GM12875 (cell line): ENCODE measurements at regions not wholly inside any gene's neighbourhood (a gene's known extent, or its start where the extent isn't known, plus 50 kb on each side); places are given as distances from the start of the nearest gene placed in this dataset.

ENCODE experiments used
- H3K4me3 ChIP-seq: one replicate; pipeline ENCODE4 v1.5.1; 2011; ENCODE audit warnings: low read depth, low read length, control low read depth
- TF ChIP-seq, protein P1 (sequence below): IDR thresholded peaks from 2 replicates; pipeline ENCODE4 v1.5.1; 2011; ENCODE audit warnings: low read depth, mild to moderate bottlenecking, control low read depth, inconsistent platforms, low read length, moderate library complexity, borderline replicate concordance; ENCODE audit not compliant: insufficient read depth

DNA sequence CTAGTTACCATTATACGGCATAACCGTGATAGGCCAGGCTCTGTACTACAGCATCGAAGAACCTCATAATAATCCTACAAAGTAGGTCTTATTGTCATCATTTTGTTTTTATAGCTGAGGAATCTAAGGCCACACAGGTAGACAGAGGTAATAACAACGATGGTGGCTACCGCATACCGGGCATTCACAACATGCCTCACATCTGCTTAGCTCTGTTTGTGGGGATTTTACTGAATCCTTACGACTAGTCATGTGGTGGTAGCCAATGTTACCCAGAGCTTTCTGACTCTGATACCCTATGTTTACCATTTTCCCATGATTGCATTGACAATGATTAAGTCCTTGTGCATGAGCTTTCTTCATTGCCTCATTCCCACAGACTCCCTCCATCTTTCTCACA lies 269.4 kb downstream of the TCF7L2 start:
- TF ChIP-seq, protein P1, sequence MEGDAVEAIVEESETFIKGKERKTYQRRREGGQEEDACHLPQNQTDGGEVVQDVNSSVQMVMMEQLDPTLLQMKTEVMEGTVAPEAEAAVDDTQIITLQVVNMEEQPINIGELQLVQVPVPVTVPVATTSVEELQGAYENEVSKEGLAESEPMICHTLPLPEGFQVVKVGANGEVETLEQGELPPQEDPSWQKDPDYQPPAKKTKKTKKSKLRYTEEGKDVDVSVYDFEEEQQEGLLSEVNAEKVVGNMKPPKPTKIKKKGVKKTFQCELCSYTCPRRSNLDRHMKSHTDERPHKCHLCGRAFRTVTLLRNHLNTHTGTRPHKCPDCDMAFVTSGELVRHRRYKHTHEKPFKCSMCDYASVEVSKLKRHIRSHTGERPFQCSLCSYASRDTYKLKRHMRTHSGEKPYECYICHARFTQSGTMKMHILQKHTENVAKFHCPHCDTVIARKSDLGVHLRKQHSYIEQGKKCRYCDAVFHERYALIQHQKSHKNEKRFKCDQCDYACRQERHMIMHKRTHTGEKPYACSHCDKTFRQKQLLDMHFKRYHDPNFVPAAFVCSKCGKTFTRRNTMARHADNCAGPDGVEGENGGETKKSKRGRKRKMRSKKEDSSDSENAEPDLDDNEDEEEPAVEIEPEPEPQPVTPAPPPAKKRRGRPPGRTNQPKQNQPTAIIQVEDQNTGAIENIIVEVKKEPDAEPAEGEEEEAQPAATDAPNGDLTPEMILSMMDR: no peak
- H3K4me3 ChIP-seq: no peak overlapping the region

DNA sequence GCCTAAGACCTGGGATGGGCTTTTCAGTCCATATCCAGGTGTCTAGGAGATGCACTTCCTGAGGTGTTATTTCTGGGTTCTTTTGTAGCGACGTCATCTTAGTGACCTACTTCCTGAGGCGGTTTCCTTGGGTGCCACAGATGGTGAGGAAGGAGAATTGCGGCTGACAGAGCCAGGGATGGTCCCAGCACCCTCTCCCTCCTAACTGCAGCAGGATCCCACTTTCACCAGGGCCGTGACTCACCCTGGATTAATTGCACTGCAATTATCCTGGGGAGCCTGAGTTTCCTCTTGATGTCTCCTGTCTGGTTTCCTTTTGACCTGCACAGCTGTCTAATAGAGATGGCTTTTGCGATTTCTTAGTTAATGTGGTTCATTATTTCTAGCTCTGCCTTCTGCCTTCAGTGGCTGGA lies 271.7 kb downstream of the TCF7L2 start:
- no peak overlapping the region for H3K4me3 ChIP-seq
- TF ChIP-seq, protein P1: no peak

DNA sequence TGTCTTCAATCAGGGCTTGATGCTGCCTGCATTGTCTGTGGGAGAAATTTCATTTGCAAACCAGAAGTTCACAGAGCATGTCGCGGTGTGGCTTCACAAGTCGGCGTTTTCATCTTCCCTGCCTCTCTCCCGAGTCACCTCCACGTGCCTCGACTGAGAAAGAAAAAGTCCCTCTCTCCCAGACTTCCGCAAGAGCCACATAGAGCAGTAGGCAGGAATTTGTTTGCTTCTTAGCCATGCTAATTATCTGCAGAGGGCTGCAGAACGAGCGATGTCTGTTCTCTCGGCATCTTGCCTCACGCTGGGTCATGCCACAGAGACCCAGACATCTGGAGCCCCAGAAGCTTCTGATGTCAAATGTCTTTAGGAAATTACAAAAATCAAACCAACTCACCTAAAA lies 272.2 kb downstream of the TCF7L2 start:
- no peak overlapping the region for H3K4me3 ChIP-seq
- TF ChIP-seq, protein P1: no peak

DNA sequence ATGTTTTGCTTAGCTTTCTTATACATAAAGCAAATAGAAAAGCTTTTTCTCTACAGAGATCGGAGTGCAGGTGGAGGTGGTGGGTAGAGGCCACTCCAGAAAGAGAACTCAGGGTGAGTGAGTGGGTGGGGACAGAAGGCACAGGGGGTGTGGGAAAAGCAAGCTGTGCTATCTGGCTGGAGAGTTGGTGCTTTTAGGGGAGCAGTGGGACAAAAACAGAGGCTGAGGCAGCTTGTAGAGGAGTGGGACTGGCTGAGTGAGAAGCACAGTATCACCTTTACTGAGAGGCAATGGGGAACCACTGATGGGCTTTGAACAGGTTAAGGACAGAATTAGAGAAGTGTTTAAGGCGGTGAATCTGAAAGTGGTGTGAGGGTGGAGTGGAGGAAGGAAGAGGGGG lies 275.3 kb downstream of the TCF7L2 start:
- TF ChIP-seq, protein P1: no peak
- H3K4me3 ChIP-seq: no peak overlapping the region

DNA sequence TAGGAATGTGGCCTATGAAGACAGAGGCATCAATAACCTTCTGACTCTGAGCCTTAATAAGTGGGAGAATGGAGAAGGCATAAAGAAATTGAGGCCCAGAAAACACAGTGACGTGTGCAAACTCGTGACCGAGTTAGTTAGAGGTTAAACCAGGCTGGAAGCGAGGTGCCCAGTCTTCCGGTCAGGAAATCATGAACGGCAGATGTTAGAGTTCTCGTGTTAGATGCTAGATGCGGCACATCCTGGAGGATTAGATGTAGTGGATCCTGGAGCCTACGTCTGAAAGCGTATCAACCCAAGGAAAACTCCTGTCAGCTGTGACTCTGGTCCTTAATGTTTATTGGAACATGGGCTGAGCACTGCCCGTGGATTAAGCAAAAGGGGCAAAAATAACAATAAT lies 275.9 kb downstream of the TCF7L2 start:
- TF ChIP-seq, protein P1: no peak

DNA sequence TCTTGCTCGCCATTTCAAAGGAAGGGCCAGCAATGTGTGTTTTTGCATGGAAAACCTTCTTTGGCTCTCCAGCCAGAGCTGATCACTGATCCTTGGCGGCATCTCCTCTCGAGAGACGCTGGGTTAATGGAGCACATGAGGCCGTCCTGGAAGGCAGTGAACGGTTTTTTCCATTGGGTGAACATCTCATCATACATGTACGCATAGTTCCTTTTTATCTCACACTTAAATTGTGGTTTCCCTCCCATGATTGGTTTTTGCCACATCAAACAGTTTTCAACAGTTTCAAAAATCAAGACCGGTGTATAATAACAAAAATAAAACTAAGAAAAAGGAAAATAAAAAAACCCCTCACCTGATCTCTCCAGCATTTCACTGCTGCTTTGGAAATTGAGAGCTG lies 276.4 kb downstream of the TCF7L2 start:
- H3K4me3 ChIP-seq: no peak overlapping the region
- TF ChIP-seq, protein P1: no peak

More for the DNA sequence above, 275.9 kb downstream of the TCF7L2 start:
- no peak overlapping the region for H3K4me3 ChIP-seq

DNA sequence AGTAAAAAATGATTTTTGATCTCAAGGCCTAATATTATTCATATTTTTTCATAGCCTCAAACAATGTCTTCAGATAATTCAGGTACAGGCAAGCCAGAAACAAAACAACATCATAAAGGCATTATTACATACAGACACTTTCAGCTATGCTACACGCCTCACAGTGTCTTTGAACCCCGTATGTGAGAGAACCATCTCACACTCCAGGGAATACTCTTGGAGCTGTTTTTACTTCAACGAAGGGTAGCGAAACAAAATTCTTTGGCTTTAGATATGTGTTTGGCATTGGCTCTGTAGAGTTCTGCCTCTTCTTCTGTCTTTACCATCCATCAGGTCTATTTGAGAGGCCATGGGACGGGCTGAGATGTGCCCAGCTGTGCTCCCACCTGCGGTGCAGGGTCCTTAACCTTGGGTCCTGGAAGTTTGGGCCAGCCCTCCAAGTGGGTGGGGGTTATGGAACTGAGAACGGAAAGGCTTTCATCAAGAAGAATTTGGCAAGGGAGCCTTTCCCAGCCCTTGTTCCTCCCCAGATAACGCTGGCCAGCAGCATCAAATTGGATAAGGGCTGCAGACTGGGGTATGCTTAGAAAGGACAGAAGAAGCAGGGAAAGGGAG lies 276.9 kb downstream of the TCF7L2 start:
- TF ChIP-seq, protein P1: no peak
- no peak overlapping the region for H3K4me3 ChIP-seq
